Uterus (tissue), 3 donors: ENCODE measurements at regions not wholly inside any gene's neighbourhood (a gene's known extent, or its start where the extent isn't known, plus 50 kb on each side); places are given as distances from the start of the nearest gene placed in this dataset.

Experiments
- DNase-seq, 2 donors: peaks; one replicate each; pipeline ENCODE4 v3.0.0-alpha.2; 2019 to 2020
- H3K27ac ChIP-seq, 2 donors: fragments of 200-600 bp; sonication (generic); 1 replicate in 1 of 2; 2 replicates in 1 of 2; pipeline ENCODE4 v1.5.1; 2016 to 2018
- H3K27me3 ChIP-seq, 2 donors: fragments of 200-600 bp; sonication (generic); one replicate each; pipeline ENCODE4 v1.5.1; 2018 to 2019; ENCODE audit warnings: control low read depth in 1 of 2
- H3K36me3 ChIP-seq, 2 donors: fragments of 200-600 bp; sonication (generic); one replicate each; pipeline ENCODE4 v1.5.1; 2019; ENCODE audit warnings: control low read depth in 1 of 2
- H3K4me1 ChIP-seq, 2 donors: fragments of 200-600 bp; sonication (generic); one replicate each; pipeline ENCODE4 v1.5.1; 2018 to 2019; ENCODE audit warnings: control low read depth in 1 of 2
- H3K4me3 ChIP-seq, 2 donors: fragments of 200-600 bp; sonication (generic); 1 replicate in 1 of 2; 2 replicates in 1 of 2; pipeline ENCODE4 v1.5.1; 2018 to 2019; ENCODE audit warnings: mild to moderate bottlenecking in 1 of 2
- H3K9me3 ChIP-seq, 2 donors: fragments of 200-600 bp; sonication (generic); one replicate each; pipeline ENCODE4 v1.5.1; 2019; ENCODE audit warnings: control low read depth in 1 of 2
- CTCF ChIP-seq, 4 experiments: fragments of 200-600 bp in 2 of 4; fragments of 450-650 bp in 2 of 4; sonication (generic) in 2 of 4; IDR thresholded peaks; one replicate each; pipeline ENCODE4 v1.5.1; 2016 to 2019; ENCODE audit warnings: antibody characterized with exemption in 4 of 4, mild to moderate bottlenecking in 2 of 4, moderate library complexity in 1 of 4
- POLR2A ChIP-seq, 2 donors: fragments of 450-650 bp; IDR thresholded peaks; one replicate each; pipeline ENCODE4 v1.6.1; 2016; ENCODE audit warnings: antibody characterized with exemption in 2 of 2, mild to moderate bottlenecking in 1 of 2, moderate library complexity in 1 of 2
- intact Hi-C: fragments of 100-400 bp; cut with DNase I; formaldehyde crosslinking; loops from one replicate; pipeline ENCODE4 v1.15.1; 2023; ENCODE audit warnings: low total_unique reads
- donor health status: DM: yes; HTN: yes; CAD: no.

GRCh38 chr1:239757716-239758115, 334.0 kb upstream of the FMN2 start:
- H3K27me3 ChIP-seq = no peaks in the 10 kb centered on the region
- DNase-seq = no peak
- no peaks in the 10 kb centered on the region for H3K9me3 ChIP-seq
- H3K27ac ChIP-seq = no peak overlapping the region
- intact Hi-C loops = no loop called here
- H3K4me1 ChIP-seq = no peaks in the 10 kb centered on the region
- no peak overlapping the region for H3K4me3 ChIP-seq
- H3K36me3 ChIP-seq = no peaks in the 10 kb centered on the region
- TF ChIP-seq POLR2A (IDR thresholded peaks at IDR 0.05) (no peak), CTCF (IDR thresholded peaks at IDR 0.05) (no peak)

GRCh38 chr1:239758756-239759155, 332.9 kb upstream of the FMN2 start:
- Histone ChIP-seq H3K36me3 (no peaks in the 10 kb centered on the region), H3K4me3 (no peak overlapping the region), H3K27me3 (no peaks in the 10 kb centered on the region), H3K4me1 (no peaks in the 10 kb centered on the region), H3K27ac (no peak overlapping the region), H3K9me3 (no peaks in the 10 kb centered on the region)
- TF ChIP-seq CTCF (IDR thresholded peaks at IDR 0.05) (no peak), POLR2A (IDR thresholded peaks at IDR 0.05) (no peak)
- DNase-seq = no peak
- intact Hi-C loops = no loop called here

- H3K27me3 ChIP-seq = no peaks in the 10 kb centered on the region
- H3K9me3 ChIP-seq = no peaks in the 10 kb centered on the region
- DNase-seq = no peak
- H3K36me3 ChIP-seq = no peaks in the 10 kb centered on the region
- no peak for TF ChIP-seq POLR2A (IDR thresholded peaks at IDR 0.05)
- no peak for TF ChIP-seq CTCF (IDR thresholded peaks at IDR 0.05)
- no peaks in the 10 kb centered on the region for H3K4me1 ChIP-seq
- intact Hi-C loops = no loop called here
- H3K4me3 ChIP-seq = no peak overlapping the region
- no peak overlapping the region for H3K27ac ChIP-seq
Measured at GRCh38 chr1:239761509-239761908, 330.2 kb upstream of the FMN2 start.

GRCh38 chr1:239763850-239764249, 327.8 kb upstream of the FMN2 start:
- no peak for DNase-seq
- H3K4me1 ChIP-seq = no peaks in the 10 kb centered on the region
- no peaks in the 10 kb centered on the region for H3K36me3 ChIP-seq
- no peaks in the 10 kb centered on the region for H3K9me3 ChIP-seq
- intact Hi-C loops = no loop called here
- H3K27me3 ChIP-seq = no peaks in the 10 kb centered on the region
- H3K4me3 ChIP-seq = no peak overlapping the region
- no peak overlapping the region for H3K27ac ChIP-seq
- TF ChIP-seq CTCF (IDR thresholded peaks at IDR 0.05) (no peak), POLR2A (IDR thresholded peaks at IDR 0.05) (no peak)

GRCh38 chr1:239764546-239764945, 327.1 kb upstream of the FMN2 start:
- no peak for DNase-seq
- Histone ChIP-seq H3K27ac (no peak overlapping the region), H3K9me3 (no peaks in the 10 kb centered on the region), H3K27me3 (no peaks in the 10 kb centered on the region), H3K4me1 (no peaks in the 10 kb centered on the region), H3K36me3 (no peaks in the 10 kb centered on the region), H3K4me3 (no peak overlapping the region)
- intact Hi-C loops = no loop called here
- TF ChIP-seq CTCF (IDR thresholded peaks at IDR 0.05) (no peak), POLR2A (IDR thresholded peaks at IDR 0.05) (no peak)
